GM21717 (cell line): ENCODE measurements at regions not wholly inside any gene's neighbourhood (a gene's known extent, or its start where the extent isn't known, plus 50 kb on each side); places are given as distances from the start of the nearest gene placed in this dataset.

Source experiments
- ATAC-seq: cut with Tn5 transposase; IDR thresholded peaks from one replicate; pipeline ENCODE4 v1.9.1; 2021; ENCODE audit warnings: mild to moderate bottlenecking, moderate library complexity; ENCODE audit not compliant: unreplicated experiment

DNA sequence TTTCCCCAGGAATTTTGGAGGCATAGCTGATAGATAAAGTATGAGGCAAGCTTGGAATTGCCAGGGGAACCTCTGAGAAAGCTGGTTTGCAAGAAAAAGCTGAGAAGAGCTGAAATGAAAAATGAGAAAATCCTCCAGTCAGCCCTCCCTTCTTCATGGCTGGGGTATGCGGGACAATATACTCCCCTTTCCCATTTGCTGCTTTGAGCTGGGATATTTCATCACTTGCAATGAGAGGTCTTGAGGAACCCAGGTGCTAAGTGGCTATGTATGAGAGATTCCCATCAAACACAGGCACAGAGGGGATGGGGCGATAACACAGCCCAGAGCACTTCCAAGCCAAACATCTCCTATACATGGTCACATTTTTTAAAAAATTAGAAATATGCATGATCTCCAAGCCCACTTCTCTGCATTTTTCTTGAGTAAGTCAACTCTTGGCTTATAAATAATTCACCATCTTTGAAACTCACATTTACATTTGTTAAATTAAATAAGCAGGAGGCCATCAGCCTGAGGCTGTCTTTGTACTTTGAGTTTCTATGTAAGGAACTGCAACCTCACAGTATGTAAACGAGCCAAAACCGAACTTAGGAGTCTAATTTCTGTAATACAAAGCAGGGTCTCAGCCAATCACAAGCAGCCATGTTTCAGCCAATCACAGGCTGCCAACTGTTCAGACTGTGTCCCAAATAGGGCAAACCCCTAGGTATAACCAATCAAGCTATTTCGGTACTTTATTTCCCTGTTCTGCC lies 983.6 kb upstream of the NR2F2 start:
- no peak for ATAC-seq

DNA sequence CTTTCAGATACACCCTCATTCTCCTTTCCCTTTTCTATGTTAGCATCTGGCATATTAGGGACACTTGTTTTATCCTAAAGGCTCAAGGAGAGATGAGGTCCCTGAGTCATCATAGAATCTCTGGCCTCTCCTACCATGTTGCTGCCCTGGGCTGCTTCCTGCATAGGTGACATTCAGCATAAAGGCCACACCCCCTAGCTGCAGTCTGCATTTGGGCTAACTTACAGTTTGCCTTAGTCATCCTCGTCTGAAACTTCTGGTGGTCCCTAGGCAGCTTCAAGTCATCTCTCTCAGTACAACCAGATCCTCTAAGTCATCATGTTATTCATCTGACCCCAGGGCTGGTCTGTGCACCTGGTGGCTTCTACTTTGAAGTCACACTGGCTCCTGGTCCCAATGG lies 982.7 kb upstream of the NR2F2 start:
- ATAC-seq: no peak

DNA sequence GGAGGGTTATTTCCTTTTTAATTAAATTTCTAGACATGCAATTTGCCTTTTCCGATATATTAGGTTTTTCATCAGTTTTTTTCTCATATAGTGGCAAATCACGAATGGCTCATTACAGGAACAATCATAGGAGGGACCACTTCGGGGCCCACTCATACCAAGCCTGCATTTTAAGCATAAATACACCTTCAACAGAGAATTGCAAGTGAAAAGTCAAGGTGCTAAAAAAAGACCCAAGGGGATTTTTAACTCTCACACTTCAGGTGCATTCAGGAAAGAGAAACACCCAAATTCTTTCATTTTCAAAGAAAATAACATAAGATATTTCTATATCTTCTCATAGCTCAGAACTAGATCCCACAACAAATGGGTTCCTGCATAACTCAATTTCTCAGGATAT lies 979.6 kb upstream of the NR2F2 start:
- no peak for ATAC-seq

DNA sequence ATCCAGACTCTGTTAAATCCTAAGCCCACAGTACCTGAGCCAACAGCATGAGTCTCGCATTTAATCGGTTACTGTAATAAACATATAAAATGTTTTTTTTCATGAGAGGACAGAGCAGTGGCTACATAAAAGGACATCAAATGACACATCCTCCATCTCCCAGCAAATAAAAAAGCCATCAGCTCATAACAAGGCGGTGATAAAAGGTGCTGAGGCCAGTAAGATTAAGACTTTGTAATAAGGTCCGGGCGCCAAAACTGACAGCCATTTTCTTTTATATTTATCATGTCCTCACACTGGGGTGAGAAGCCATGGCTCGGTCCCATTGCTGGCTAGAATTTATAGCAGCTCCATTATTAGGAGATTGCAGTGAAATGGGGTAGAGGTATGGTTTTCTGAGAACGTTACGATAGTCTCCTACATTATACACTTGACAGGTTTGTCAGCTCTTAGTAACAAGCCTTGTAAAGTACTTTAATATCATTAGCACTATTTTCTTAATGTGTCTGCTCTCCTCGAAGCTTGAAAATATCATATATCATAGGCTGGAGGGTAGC lies 977.8 kb upstream of the NR2F2 start:
- ATAC-seq: no peak

DNA sequence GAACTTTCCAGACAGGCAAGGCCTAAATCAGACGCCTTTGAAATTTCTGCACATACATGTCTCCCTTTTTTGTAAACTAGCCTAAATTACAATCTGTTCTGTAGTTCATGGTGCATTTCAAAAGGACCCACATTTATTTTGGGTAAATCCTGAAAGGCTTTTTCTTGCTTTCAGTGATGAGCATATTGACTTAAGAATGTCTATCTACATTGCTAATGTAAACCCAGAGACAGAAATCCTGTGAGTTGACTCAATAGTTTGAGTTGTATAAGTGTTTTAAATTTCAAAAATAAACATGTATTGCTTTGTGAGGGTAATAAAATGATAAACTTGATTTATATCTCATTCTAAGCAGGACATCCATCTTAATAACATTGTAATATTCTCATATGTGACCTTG lies 977.0 kb upstream of the NR2F2 start:
- no peak for ATAC-seq

DNA sequence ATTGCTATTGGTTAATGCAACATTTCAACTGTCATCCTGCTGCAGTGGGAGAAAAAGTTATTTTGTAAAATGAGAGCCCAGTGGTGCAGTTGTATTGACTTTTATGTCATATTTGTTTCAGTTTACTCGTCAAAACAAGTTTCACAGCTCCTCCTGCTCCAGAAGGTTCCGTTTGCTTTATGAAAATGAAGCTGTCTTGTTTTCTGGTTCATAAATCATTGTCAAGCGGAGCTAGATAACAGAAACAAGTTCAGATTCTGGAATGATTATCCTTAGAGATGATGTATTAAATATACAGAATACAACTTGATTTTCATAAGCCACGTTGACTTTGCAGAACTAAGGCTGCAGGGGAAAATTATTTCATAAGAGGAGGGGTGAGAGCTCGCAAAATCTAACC lies 970.5 kb upstream of the NR2F2 start:
- ATAC-seq: no peak

DNA sequence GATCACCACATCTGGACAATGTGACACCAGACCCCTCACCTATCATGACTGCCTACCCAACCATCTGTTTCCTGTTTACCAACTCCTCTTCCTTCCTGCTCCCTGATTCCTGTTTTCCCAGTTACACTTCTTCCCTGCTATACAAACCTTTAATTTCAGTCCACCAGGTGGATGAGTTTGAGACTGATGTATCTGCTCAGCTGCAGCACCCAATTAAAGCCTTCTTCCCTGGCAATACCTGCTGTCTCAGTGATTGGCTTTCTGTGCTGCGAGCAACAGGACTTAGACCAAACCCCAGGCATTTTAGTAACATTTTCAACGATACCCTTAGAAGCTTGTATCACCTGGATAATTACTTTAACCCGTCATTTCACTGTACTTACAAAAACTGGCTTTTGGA lies 968.2 kb upstream of the NR2F2 start:
- ATAC-seq: no peak

DNA sequence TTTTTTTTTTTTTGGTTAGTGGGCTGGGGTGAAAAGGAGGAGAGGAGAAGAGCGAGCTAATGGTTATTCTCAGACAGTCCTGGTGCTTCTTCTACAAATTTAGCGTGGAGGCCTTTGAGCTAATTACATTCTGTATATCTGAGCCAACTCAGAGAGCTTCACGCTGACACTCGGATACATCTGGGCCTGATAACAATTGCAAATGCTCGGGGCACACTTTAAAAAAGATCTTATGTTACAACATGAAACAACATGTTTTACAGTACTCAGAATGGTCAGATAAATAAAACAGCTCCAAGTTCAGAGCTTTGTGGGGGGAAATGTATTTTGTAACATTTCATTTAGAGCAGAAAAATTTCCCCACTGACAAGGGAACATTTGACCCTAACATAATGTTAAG lies 966.9 kb upstream of the NR2F2 start:
- ATAC-seq: no peak

DNA sequence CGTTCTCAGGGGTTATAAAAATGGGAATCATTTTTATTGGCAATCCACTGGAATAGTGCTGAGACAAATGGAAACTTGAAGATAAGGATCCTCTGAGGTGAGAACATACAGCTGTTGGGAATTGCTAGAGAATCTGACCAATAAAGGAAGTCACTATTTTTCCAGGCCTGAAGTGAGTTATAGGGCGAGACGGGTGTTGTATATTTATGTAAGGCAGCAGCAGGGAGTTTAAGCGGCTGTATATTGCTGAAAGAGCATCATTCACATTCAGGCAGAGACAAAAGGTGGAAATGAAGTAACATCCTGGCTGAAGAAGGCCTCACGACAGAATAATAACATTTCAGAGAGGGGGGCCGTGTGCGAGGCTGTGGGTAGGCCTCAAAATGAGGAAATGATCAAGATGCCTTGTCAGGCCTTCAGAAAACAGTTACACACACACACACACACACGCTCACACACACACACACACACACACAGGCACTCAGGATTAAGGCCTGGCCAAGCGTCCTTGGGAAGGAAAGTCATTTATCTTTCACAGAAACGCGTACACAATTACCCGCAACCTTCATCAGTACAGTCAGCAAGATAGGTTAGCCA lies 964.9 kb upstream of the NR2F2 start:
- ATAC-seq: no peak

DNA sequence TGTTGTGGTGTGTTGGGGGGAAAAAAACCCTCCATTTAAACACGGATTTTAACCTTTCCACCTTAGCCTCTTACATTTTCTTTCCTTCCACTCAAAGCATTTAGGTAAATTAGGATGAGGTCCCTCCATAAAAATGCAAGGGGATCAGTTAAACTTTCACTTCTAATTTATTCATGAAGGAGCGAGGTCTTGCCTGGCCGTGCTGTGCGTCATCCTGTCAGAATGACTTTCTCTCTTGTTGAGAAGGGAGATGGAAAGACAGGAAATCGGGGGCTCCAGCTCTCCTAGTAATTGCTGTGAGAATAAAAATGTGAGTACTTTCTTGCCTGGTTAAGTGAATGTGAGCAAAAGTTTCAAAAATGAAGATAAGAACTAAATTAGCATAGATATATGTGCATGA lies 962.3 kb upstream of the NR2F2 start:
- no peak for ATAC-seq

DNA sequence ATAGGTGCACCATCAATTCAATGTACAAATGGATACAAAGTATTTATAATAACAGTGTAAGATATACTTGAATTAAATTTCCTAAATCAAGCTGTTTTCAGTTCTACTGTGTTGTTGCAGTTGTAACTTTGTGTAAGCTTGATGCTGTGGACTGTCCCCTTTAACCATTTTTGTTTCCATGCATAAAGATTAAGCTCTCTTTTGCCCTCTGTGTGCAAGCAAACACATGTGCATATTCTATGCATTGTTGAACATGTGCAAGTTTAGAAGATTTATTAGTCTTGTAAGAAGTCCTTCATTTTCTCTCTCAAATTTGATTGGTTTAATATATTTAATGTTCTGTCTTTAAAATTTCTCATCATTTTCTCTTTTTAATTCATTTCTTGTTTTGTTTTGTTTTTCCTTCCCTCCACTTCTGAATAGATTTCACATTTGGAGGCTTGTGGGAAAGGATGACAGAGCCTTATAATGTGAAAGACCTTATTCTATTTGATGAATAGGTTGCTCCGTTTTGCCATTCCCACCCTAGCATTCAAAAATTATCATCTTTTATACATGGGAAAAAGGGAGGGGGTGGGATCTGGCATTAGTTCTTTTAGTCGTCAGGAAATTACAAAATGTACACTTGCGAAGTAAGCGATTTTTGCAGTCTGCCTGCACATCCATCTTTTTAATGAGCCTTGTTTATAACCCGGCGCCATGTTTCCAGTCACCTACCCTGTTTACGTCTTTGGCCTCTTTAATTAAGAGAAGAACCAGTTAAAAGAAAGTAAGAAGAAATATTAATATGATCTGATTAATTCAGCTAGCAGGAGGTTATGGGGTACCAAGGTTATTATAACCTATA lies 961.5 kb upstream of the NR2F2 start:
- no peak for ATAC-seq

DNA sequence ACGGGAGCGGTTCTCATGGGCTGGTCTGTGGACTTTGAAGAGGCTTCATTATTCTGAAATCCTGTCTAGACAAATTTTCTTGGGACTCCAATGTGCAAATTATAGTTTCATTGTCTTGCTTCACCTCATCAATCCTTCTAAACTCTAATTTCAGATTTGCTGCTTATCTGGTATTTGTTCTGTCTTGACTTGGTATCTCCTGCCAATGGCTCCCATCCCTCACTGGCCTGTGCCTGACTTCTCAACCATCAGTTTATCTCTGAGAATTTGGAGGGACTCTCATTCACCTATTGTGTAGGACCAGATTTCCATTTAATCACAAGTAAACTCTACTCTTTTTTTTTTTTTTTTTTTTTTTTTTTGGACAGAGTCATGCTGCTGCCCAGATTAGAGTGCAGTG lies 960.2 kb upstream of the NR2F2 start:
- ATAC-seq: no peak

DNA sequence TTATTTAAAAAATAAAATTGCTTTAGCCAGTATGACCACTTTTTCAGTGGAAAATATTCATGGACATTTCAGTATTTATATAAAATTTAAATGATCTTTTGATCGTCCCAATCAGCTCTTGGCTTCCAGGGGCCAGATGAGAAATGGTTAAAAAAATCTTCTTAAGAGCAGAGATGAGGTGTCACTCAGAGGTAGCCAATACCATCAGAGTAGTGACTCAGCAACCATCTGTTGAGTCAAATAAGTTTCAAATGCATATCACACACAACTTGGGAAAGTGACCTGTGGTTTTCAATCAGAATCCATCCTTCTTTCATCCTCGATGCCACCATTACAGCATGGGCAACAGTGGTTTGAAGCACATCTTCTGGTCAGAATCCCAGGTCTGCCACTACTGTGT lies 958.8 kb upstream of the NR2F2 start:
- ATAC-seq: no peak

DNA sequence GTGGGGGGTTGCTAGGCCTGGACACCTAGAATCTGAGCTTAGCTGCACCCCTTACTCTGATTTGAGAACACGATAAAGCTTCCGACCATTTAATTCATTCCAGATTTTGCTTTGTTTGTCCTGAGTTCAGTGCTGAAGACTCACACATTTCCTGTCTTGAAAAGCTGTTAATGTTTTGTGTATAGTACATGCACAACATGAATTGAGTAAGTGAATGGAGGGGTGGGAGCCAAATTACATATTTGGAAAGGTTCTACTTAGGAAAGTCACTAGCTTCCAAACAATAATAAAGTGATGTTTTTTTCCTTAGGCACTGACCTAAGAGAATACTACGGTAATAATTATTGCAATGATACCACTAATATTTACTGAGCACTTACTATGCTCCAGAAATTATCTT lies 955.2 kb upstream of the NR2F2 start:
- ATAC-seq: no peak

DNA sequence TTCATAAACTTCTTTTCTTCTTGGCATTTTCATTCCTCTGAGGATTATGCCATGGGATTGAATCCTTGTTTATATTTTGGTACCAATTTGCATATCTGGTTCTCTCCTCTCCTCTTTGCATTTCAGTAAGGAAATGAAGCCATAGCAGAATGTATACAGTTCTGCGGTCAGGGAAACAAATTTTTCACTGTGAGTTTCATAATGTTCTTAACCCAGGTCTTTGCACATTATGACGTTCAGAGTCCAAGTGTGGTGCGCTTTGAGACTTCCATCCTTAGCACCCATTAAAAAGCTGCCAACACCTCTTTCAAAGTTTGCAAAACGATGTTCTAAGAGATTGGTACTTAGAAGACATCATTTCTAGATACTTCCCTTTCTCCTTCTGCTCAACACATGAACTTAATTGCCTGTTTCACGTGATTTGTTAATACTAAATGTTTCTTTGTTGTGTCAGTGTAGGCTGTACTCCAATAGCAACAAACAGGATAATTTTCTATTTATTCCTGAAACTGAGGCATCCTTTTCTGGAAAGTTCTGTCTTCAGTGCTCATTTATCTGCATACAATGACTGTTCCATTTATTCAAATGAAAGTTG lies 953.1 kb upstream of the NR2F2 start:
- no peak for ATAC-seq

DNA sequence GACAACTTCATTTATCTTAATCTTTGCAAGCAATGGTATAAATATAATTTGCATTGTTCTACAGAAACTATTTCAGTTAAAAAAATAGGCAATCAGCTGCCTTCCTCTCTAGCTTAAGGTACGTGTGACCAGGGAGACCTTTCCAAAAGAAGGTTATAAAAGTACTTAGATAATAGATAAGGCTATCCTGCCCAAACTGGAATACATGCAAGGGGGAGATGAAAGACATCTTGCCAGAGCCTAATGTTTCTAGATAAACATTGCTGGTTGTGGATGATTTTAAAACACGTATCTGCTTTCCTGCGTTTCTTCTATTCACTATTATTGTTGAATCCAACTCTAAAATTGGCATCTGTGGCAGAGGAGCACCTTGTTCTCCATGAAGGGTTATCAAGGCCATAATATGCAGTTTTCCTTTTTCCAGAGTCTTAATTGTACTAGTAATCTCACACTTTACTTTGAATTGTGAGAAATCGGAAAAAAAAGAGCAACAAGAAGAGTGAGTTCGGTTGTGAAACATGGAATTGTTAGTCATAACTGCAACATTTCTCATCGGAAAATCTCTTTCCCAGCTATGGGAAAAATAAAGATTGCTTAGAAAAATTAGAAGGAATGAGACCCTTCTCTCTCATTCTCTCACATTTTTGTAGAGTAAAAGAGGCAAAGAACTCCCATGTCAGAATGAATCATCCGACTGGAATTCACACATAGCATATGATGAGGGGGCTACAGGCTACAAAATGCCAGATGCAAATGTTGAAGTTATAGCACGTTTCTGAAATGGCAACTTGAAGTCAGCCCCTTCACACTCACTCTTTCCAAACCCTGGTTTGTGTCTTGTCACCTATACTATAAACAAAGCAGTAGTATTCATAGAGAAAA lies 936.1 kb upstream of the NR2F2 start:
- no peak for ATAC-seq

DNA sequence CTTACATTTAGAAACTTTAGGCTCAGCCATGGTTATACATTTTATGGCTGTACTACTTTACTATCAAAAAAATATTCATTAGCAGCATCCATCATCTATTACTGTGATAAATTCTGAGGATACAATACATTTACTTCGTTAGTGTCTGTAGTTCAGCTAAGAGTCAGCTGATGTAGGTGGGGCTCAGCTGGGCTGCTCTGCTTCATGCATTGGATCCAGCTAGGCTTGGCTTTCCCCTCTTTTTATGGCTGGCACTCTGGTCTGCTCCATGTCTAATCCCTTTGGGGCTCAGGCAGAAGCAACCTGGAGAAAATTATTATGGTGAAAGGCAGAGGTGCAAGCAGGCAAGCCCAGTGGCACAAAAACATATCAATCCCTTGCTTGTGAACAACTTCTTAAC lies 930.1 kb upstream of the NR2F2 start:
- no peak for ATAC-seq

DNA sequence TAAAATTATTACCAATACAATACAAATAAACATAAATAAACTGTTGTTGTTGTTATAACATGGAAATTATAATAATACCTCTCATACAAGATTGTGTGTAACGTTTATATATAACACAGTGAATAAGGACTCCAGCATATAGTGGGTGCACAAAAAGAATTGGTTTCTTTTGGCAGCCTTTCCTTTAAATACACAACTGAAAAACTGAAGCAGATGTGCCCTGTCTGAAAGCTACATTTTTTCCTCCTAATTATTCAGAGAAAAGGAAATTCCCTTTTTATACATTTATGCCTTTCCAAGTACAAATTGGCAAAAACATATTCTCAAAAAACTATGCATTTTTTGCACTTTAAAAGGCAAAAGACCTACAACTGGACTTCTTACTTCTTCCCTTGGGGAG lies 928.9 kb upstream of the NR2F2 start:
- no peak for ATAC-seq

DNA sequence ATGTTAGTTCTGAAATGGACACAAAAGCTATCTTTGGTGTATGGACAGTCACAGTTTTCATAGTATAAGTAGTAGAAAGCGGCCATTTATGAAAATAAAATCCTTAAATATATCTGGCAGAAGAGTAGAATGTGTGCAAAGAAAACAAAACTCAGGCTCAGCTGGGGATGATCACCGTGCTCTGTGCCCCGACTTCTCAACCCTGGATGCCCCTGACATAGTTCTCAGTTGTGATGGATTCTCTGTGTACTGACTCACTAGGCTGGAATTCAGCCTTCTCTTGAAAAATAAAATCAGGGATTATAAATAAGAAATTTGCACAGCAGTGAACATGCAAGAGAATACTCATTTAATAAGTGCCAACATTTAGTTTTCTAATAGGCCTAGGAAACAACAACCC lies 925.1 kb upstream of the NR2F2 start:
- no peak for ATAC-seq

DNA sequence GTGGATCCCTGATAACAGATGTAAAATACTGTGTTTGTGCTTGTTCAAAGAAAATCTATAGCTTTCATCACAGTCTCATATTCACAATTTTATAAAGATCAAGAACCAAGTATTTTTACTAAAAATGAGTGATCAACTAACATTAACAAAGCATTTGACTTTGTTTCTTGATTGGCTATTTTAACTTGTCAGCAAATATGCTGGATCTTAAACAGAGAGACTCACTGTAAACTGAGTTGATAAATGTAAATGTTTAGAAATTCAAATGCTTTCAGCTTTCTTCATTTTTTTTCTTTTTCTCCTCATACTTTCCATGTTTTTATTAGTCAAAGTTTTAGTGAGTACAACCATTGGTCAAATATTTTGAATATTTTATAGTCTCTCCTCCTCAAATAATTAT lies 923.0 kb upstream of the NR2F2 start:
- no peak for ATAC-seq
